ENCODE measurements at regions not wholly inside any gene's neighbourhood (a gene's known extent, or its start where the extent isn't known, plus 50 kb on each side); places are given as distances from the start of the nearest gene placed in this dataset.

GRCh38 chr7:15977663-15978062 lies 291.2 kb upstream of the MEOX2 start:
- no peak for DNase-seq
- Histone ChIP-seq H3K4me1 (ENCODE audit: low read length) (no peaks in the 10 kb centered on the region), H3K9me2 (replicated peaks; ENCODE audit: insufficient read depth, low read length) (no peaks in the 10 kb centered on the region), H3K9ac (ENCODE audit: low read length) (no peak overlapping the region), H3K9me3 (replicated peaks; ENCODE audit: insufficient read depth, low read length) (no peaks in the 10 kb centered on the region), H3K27me3 (replicated peaks; ENCODE audit: insufficient read depth, low read length) (no peaks in the 10 kb centered on the region), H2AFZ (ENCODE audit: low read length) (no peak overlapping the region), H4K20me1 (ENCODE audit: insufficient read depth, low read length) (no peaks in the 10 kb centered on the region), H3K4me3 (ENCODE audit: low read length) (no peak overlapping the region), H3F3A (ENCODE audit: insufficient read depth, low read length) (no peaks in the 10 kb centered on the region), H3K27ac (ENCODE audit: low read length) (no peak overlapping the region), H3K36me3 (replicated peaks; ENCODE audit: insufficient read depth, low read length) (no peaks in the 10 kb centered on the region), H3K4me2 (ENCODE audit: low read depth, low read length) (no peak overlapping the region), H3K79me2 (ENCODE audit: low read length) (no peaks in the 10 kb centered on the region)
- TF ChIP-seq, protein P1, sequence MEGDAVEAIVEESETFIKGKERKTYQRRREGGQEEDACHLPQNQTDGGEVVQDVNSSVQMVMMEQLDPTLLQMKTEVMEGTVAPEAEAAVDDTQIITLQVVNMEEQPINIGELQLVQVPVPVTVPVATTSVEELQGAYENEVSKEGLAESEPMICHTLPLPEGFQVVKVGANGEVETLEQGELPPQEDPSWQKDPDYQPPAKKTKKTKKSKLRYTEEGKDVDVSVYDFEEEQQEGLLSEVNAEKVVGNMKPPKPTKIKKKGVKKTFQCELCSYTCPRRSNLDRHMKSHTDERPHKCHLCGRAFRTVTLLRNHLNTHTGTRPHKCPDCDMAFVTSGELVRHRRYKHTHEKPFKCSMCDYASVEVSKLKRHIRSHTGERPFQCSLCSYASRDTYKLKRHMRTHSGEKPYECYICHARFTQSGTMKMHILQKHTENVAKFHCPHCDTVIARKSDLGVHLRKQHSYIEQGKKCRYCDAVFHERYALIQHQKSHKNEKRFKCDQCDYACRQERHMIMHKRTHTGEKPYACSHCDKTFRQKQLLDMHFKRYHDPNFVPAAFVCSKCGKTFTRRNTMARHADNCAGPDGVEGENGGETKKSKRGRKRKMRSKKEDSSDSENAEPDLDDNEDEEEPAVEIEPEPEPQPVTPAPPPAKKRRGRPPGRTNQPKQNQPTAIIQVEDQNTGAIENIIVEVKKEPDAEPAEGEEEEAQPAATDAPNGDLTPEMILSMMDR (IDR thresholded peaks at IDR 0.05; ENCODE audit: low read length): no peak
- TF ChIP-seq EZH2 (optimal IDR thresholded peaks at IDR 0.05; ENCODE audit: low read depth, low read length) (no peak), EZH2phosphoT487 (IDR thresholded peaks at IDR 0.05; ENCODE audit: low read length) (no peak)

DNA sequence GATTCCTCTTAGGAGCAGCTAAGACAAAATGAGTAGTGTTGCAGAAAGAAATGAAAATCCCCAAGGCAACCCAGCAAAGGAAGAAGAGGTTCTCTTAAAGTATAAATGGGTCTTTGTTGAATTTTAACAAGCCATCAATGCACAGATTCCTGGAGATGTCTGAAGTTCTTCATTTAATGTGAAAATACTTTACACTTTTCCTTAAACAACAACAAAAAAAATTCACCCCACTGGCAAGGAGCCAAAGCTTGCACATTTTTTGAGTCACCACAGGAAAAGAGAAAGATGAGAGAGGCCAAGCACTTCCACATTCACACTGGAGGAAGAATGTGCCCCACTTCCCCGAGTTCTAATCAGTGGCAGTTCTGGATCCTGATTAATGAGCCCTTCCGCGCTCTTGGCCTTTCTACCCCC lies 286.4 kb upstream of the MEOX2 start:
- no peaks in the 10 kb centered on the region for H3K27me3 ChIP-seq (replicated peaks; ENCODE audit: insufficient read depth, low read length)
- H3K79me2 ChIP-seq (ENCODE audit: low read length): no peaks in the 10 kb centered on the region
- DNase-seq: no peak
- no peaks in the 10 kb centered on the region for H3K36me3 ChIP-seq (replicated peaks; ENCODE audit: insufficient read depth, low read length)
- no peak overlapping the region for H2AFZ ChIP-seq (ENCODE audit: low read length)
- H3F3A ChIP-seq (ENCODE audit: insufficient read depth, low read length): no peaks in the 10 kb centered on the region
- no peak overlapping the region for H3K9ac ChIP-seq (ENCODE audit: low read length)
- no peaks in the 10 kb centered on the region for H3K4me1 ChIP-seq (ENCODE audit: low read length)
- H3K27ac ChIP-seq (ENCODE audit: low read length): no peak overlapping the region
- no peaks in the 10 kb centered on the region for H4K20me1 ChIP-seq (ENCODE audit: insufficient read depth, low read length)
- no peak overlapping the region for H3K4me3 ChIP-seq (ENCODE audit: low read length)
- H3K4me2 ChIP-seq (ENCODE audit: low read depth, low read length): no peak overlapping the region
- no peaks in the 10 kb centered on the region for H3K9me3 ChIP-seq (replicated peaks; ENCODE audit: insufficient read depth, low read length)
- no peak for TF ChIP-seq EZH2 (optimal IDR thresholded peaks at IDR 0.05; ENCODE audit: low read depth, low read length)
- no peak for TF ChIP-seq EZH2phosphoT487 (IDR thresholded peaks at IDR 0.05; ENCODE audit: low read length)
- TF ChIP-seq, protein P1 (IDR thresholded peaks at IDR 0.05; ENCODE audit: low read length): no peak
- H3K9me2 ChIP-seq (replicated peaks; ENCODE audit: insufficient read depth, low read length): no peaks in the 10 kb centered on the region

DNA sequence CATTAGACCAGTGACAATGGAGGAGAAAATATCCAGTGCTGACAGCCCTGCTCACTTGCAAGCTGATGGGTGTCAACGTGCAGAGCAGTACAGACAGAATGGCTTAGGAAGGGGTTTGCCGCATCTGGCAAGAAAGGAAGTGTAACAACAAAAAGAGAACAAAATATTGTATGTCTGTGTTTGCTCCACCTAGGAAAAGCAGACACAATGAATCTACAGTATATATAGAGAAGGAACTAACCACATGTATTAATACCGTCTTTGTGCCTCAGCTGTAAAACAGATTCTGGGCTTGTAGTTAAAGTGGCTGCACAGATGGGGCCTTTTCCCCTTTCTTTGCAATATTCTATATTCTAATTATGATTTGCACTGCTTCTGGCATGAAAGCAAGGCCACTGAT lies 281.1 kb upstream of the MEOX2 start:
- no peak for DNase-seq
- Histone ChIP-seq H2AFZ (ENCODE audit: low read length) (no peak overlapping the region), H3K9ac (ENCODE audit: low read length) (no peak overlapping the region), H3K27me3 (replicated peaks; ENCODE audit: insufficient read depth, low read length) (no peaks in the 10 kb centered on the region), H3K9me3 (replicated peaks; ENCODE audit: insufficient read depth, low read length) (no peaks in the 10 kb centered on the region), H4K20me1 (ENCODE audit: insufficient read depth, low read length) (no peaks in the 10 kb centered on the region), H3K27ac (ENCODE audit: low read length) (no peak overlapping the region), H3K79me2 (ENCODE audit: low read length) (no peaks in the 10 kb centered on the region), H3K4me1 (ENCODE audit: low read length) (no peaks in the 10 kb centered on the region), H3F3A (ENCODE audit: insufficient read depth, low read length) (no peaks in the 10 kb centered on the region), H3K4me3 (ENCODE audit: low read length) (no peak overlapping the region), H3K4me2 (ENCODE audit: low read depth, low read length) (no peak overlapping the region), H3K9me2 (replicated peaks; ENCODE audit: insufficient read depth, low read length) (no peaks in the 10 kb centered on the region), H3K36me3 (replicated peaks; ENCODE audit: insufficient read depth, low read length) (no peaks in the 10 kb centered on the region)
- TF ChIP-seq EZH2 (optimal IDR thresholded peaks at IDR 0.05; ENCODE audit: low read depth, low read length) (no peak), EZH2phosphoT487 (IDR thresholded peaks at IDR 0.05; ENCODE audit: low read length) (no peak)
- TF ChIP-seq, protein P1 (IDR thresholded peaks at IDR 0.05; ENCODE audit: low read length): no peak

All from MM.1S (cell line).